ENCODE measurements at regions not wholly inside any gene's neighbourhood (a gene's known extent, or its start where the extent isn't known, plus 50 kb on each side); places are given as distances from the start of the nearest gene placed in this dataset.

GRCh38 chr4:130210864-130211263 lies 1114.9 kb downstream of the C4orf33 start:
- intact Hi-C loops (cut with DNase I): no loop called here
- DNase-seq: no peak

GRCh38 chr4:130214268-130214667 lies 1118.3 kb downstream of the C4orf33 start:
- no peak for DNase-seq
- intact Hi-C loops (cut with DNase I): no loop called here

- intact Hi-C loops (cut with DNase I): no loop called here
- no peak for DNase-seq
Observed at GRCh38 chr4:130233377-130234047, 1137.6 kb downstream of the C4orf33 start.

GRCh38 chr4:130238121-130238520 lies 1142.2 kb downstream of the C4orf33 start:
- intact Hi-C loops (cut with DNase I): no loop called here
- DNase-seq: no peak

GRCh38 chr4:130249002-130249401 lies 1153.0 kb downstream of the C4orf33 start:
- intact Hi-C loops (cut with DNase I): no loop called here
- no peak for DNase-seq

- DNase-seq: no peak
- intact Hi-C loops (cut with DNase I): no loop called here
Observed at GRCh38 chr4:130257271-130257670, 1161.3 kb downstream of the C4orf33 start.

- no peak for DNase-seq
- intact Hi-C loops (cut with DNase I): no loop called here
Observed at GRCh38 chr4:130266814-130267213, 1170.9 kb downstream of the C4orf33 start.

GRCh38 chr4:130288576-130288975 lies 1192.6 kb downstream of the C4orf33 start:
- no peak for DNase-seq
- intact Hi-C loops (cut with DNase I): no loop called here

GRCh38 chr4:130293692-130294091 lies 1197.7 kb downstream of the C4orf33 start:
- no peak for DNase-seq
- intact Hi-C loops (cut with DNase I): no loop called here

- DNase-seq: no peak
- intact Hi-C loops (cut with DNase I): no loop called here
Observed at GRCh38 chr4:130296448-130296847, 1200.5 kb downstream of the C4orf33 start.

- no peak for DNase-seq
- intact Hi-C loops (cut with DNase I): no loop called here
Observed at GRCh38 chr4:130306566-130306965, 1210.6 kb downstream of the C4orf33 start.

- intact Hi-C loops (cut with DNase I): no loop called here
- no peak for DNase-seq
Observed at GRCh38 chr4:130309221-130309620, 1213.3 kb downstream of the C4orf33 start.

GRCh38 chr4:130322439-130322838 lies 1226.5 kb downstream of the C4orf33 start:
- DNase-seq: no peak
- intact Hi-C loops (cut with DNase I): no loop called here

- intact Hi-C loops (cut with DNase I): no loop called here
- no peak for DNase-seq
Observed at GRCh38 chr4:130329036-130329435, 1233.1 kb downstream of the C4orf33 start.

GRCh38 chr4:130333241-130333759 lies 1237.3 kb downstream of the C4orf33 start:
- DNase-seq: no peak
- intact Hi-C loops (cut with DNase I): no loop called here

- DNase-seq: no peak
- intact Hi-C loops (cut with DNase I): no loop called here
Observed at GRCh38 chr4:130335417-130336194, 1239.7 kb downstream of the C4orf33 start.

GRCh38 chr4:130336585-130337217 lies 1240.7 kb downstream of the C4orf33 start:
- DNase-seq: no peak
- intact Hi-C loops (cut with DNase I): no loop called here

GRCh38 chr4:130338851-130339250 lies 1242.9 kb downstream of the C4orf33 start:
- intact Hi-C loops (cut with DNase I): no loop called here
- DNase-seq: no peak

GRCh38 chr4:130349745-130350144 lies 1253.8 kb downstream of the C4orf33 start:
- intact Hi-C loops (cut with DNase I): no loop called here
- peak in 2 of 10 donors; percentile 16 to 32 for DNase-seq

- intact Hi-C loops (cut with DNase I): no loop called here
- no peak for DNase-seq
Observed at GRCh38 chr4:130356873-130357272, 1260.9 kb downstream of the C4orf33 start.

GRCh38 chr4:130359542-130359941 lies 1263.6 kb downstream of the C4orf33 start:
- intact Hi-C loops (cut with DNase I): no loop called here
- no peak for DNase-seq
